GM23338 (cell line): ENCODE measurements at regions not wholly inside any gene's neighbourhood (a gene's known extent, or its start where the extent isn't known, plus 50 kb on each side); places are given as distances from the start of the nearest gene placed in this dataset.

Source experiments
- ATAC-seq: fragments of 200-7000 bp; cut with Tn5 transposase; 3 replicates; pipeline ENCODE4 v1.9.1; 2020
- DNase-seq: peaks from one replicate; pipeline ENCODE4 v3.0.0-alpha.2; 2015; ENCODE audit warnings: low spot score
- H2AFZ ChIP-seq: fragments of 200-600 bp; sonication (generic); 2 replicates; pipeline ENCODE4 v1.8.0; 2016; ENCODE audit warnings: antibody characterized with exemption, mild to moderate bottlenecking, moderate library complexity
- H3F3A ChIP-seq: fragments of 200-600 bp; sonication (generic); replicated peaks from 2 replicates; pipeline ENCODE4 v1.8.0; 2017; ENCODE audit warnings: antibody characterized with exemption, mixed run types, low read depth
- H3K27ac ChIP-seq: fragments of 200-600 bp; sonication (generic); 2 replicates; pipeline ENCODE4 v1.6.1; 2016; ENCODE audit warnings: low read depth
- H3K27me3 ChIP-seq: fragments of 200-600 bp; sonication (generic); 2 replicates; pipeline ENCODE4 v1.8.0; 2016; ENCODE audit warnings: mild to moderate bottlenecking, mixed run types, moderate library complexity; ENCODE audit not compliant: insufficient read depth
- H3K36me3 ChIP-seq: fragments of 200-600 bp; sonication (generic); 2 replicates; pipeline ENCODE4 v1.8.0; 2016; ENCODE audit warnings: mild to moderate bottlenecking; ENCODE audit not compliant: insufficient read depth
- H3K4me1 ChIP-seq: fragments of 200-600 bp; sonication (generic); 2 replicates; pipeline ENCODE4 v1.8.0; 2016; ENCODE audit warnings: mild to moderate bottlenecking, moderate library complexity; ENCODE audit not compliant: insufficient read depth
- H3K4me2 ChIP-seq: fragments of 200-600 bp; sonication (generic); 2 replicates; pipeline ENCODE4 v1.7.1; 2017; ENCODE audit warnings: mixed run types
- H3K4me3 ChIP-seq: fragments of 200-600 bp; sonication (generic); 2 replicates; pipeline ENCODE4 v1.6.1; 2016; ENCODE audit warnings: mixed run types
- H3K79me2 ChIP-seq: fragments of 200-600 bp; sonication (generic); replicated peaks from 2 replicates; pipeline ENCODE4 v1.8.0; 2017; ENCODE audit warnings: mild to moderate bottlenecking; ENCODE audit not compliant: insufficient read depth
- H3K9me2 ChIP-seq: fragments of 200-600 bp; sonication (generic); 2 replicates; pipeline ENCODE4 v1.8.0; 2017; ENCODE audit not compliant: insufficient read depth
- H4K20me1 ChIP-seq: fragments of 200-600 bp; sonication (generic); replicated peaks from 2 replicates; pipeline ENCODE4 v1.8.0; 2017; ENCODE audit warnings: mild to moderate bottlenecking; ENCODE audit not compliant: insufficient read depth
- H3K27ac Mint-ChIP-seq: 2 replicates; pipeline ENCODE4 v1.8.0; 2020; ENCODE audit warnings: inconsistent platforms, mild to moderate bottlenecking, moderate library complexity, mixed read lengths
- H3K27me3 Mint-ChIP-seq: 3 replicates; pipeline ENCODE4 v1.8.0; 2022; ENCODE audit warnings: low read depth, mild to moderate bottlenecking, moderate library complexity, mixed read lengths, inconsistent platforms; ENCODE audit not compliant: insufficient read depth, poor library complexity
- H3K36me3 Mint-ChIP-seq: 3 replicates; pipeline ENCODE4 v1.8.0; 2021; ENCODE audit warnings: low read depth, mild to moderate bottlenecking, inconsistent platforms, moderate library complexity, mixed read lengths
- H3K4me1 Mint-ChIP-seq: 3 replicates; pipeline ENCODE4 v1.8.0; 2020; ENCODE audit warnings: mild to moderate bottlenecking, inconsistent platforms, mixed read lengths
- H3K4me3 Mint-ChIP-seq: 3 replicates; pipeline ENCODE4 v1.8.0; 2021; ENCODE audit warnings: moderate library complexity, mild to moderate bottlenecking, inconsistent platforms, mixed read lengths
- H3K9me3 Mint-ChIP-seq: 3 replicates; pipeline ENCODE4 v1.8.0; 2020; ENCODE audit warnings: moderate library complexity, mild to moderate bottlenecking, inconsistent platforms, mixed read lengths
- CTCF ChIP-seq, 2 experiments: fragments of 200-600 bp in 1 of 2; sonication (generic) in 1 of 2; conservative IDR thresholded peaks; 2 replicates each; pipeline versions ENCODE4 v1.5.1 to v1.6.1; 2016 to 2017; ENCODE audit warnings: antibody characterized with exemption in 2 of 2, low read depth in 2 of 2, mild to moderate bottlenecking in 2 of 2, moderate library complexity in 1 of 2
- ETS1 ChIP-seq: IDR thresholded peaks from 2 replicates; pipeline ENCODE4 v1.6.1; 2016; ENCODE audit warnings: antibody characterized with exemption
- EZH2 ChIP-seq: fragments of 200-600 bp; sonication (generic); IDR thresholded peaks from one replicate; pipeline ENCODE4 v1.8.0; 2017; ENCODE audit warnings: antibody characterized with exemption, mild to moderate bottlenecking, low read depth; ENCODE audit not compliant: unreplicated experiment
- JUNB ChIP-seq: IDR thresholded peaks from one replicate; pipeline ENCODE4 v1.6.1; 2016; ENCODE audit warnings: antibody characterized with exemption; ENCODE audit not compliant: unreplicated experiment
- NANOG ChIP-seq: IDR thresholded peaks from 2 replicates; pipeline ENCODE4 v1.6.1; 2016; ENCODE audit warnings: antibody characterized with exemption, borderline replicate concordance
- POLR2AphosphoS5 ChIP-seq: IDR thresholded peaks from 2 replicates; pipeline ENCODE4 v1.6.1; 2016; ENCODE audit warnings: antibody characterized with exemption, low read depth
- STAT1 ChIP-seq: IDR thresholded peaks from one replicate; pipeline ENCODE4 v1.6.1; 2016; ENCODE audit warnings: antibody characterized with exemption; ENCODE audit not compliant: unreplicated experiment
- ZNF114 ChIP-seq: fragments of 250-450 bp; sonication (Bioruptor Pico); IDR thresholded peaks from 2 replicates; pipeline ENCODE4 v1.5.0; 2020; ENCODE audit warnings: mild to moderate bottlenecking, moderate library complexity
- ZNF331 ChIP-seq: fragments of 250-450 bp; sonication (Bioruptor Pico); IDR thresholded peaks from 2 replicates; pipeline ENCODE4 v1.5.0; 2020; ENCODE audit warnings: low read depth, mild to moderate bottlenecking, moderate library complexity

- no peak for TF ChIP-seq ETS1
Measured at GRCh38 chr6:132907231-132907630, 92.9 kb downstream of the RPS12 start (continued).

- Mint-ChIP-seq H3K36me3 (no peaks in the 10 kb centered on the region), H3K9me3 (no peaks in the 10 kb centered on the region; the same call in 2 of the 3 replicates), H3K27me3 (no peaks in the 10 kb centered on the region), H3K27ac (no peak overlapping the region), H3K4me1 (no peaks in the 10 kb centered on the region), H3K4me3 (no peak overlapping the region)
- TF ChIP-seq POLR2AphosphoS5 (no peak), JUNB (no peak), ETS1 (no peak), ZNF114 (no peak)
- no peaks in the 10 kb centered on the region for H3K9me2 ChIP-seq
- H4K20me1 ChIP-seq, result no peaks in the 10 kb centered on the region
- no peak overlapping the region for H3K4me2 ChIP-seq
- no peak for ATAC-seq
- no peaks in the 10 kb centered on the region for H3K36me3 ChIP-seq
- DNase-seq, result no peak
- H3K4me1 ChIP-seq, result no peaks in the 10 kb centered on the region
- no peaks in the 10 kb centered on the region for H3K27me3 ChIP-seq
- no peak overlapping the region for H3K27ac ChIP-seq
- H3K4me3 ChIP-seq, result no peak overlapping the region
- H2AFZ ChIP-seq, result no peak overlapping the region
- no peaks in the 10 kb centered on the region for H3F3A ChIP-seq
- H3K79me2 ChIP-seq, result no peaks in the 10 kb centered on the region
Measured at GRCh38 chr6:132907914-132908313, 93.5 kb downstream of the RPS12 start.

GRCh38 chr6:132909742-132910141 is 95.4 kb downstream of the RPS12 start:
- no peak for DNase-seq
- Histone ChIP-seq H4K20me1 (no peaks in the 10 kb centered on the region), H3F3A (no peaks in the 10 kb centered on the region), H2AFZ (no peak overlapping the region), H3K27me3 (no peaks in the 10 kb centered on the region), H3K36me3 (no peaks in the 10 kb centered on the region), H3K27ac (no peak overlapping the region), H3K4me2 (no peak overlapping the region), H3K4me1 (no peaks in the 10 kb centered on the region), H3K4me3 (no peak overlapping the region), H3K79me2 (no peaks in the 10 kb centered on the region), H3K9me2 (no peaks in the 10 kb centered on the region)
- no peak for ATAC-seq
- Mint-ChIP-seq H3K9me3 (no peaks in the 10 kb centered on the region), H3K27ac (no peak overlapping the region), H3K27me3 (no peaks in the 10 kb centered on the region), H3K4me1 (no peaks in the 10 kb centered on the region), H3K4me3 (no peak overlapping the region), H3K36me3 (no peaks in the 10 kb centered on the region)
- TF ChIP-seq ZNF331 (no peak), CTCF (conservative IDR thresholded peaks at IDR 0.05; ENCODE audit: low read depth in 2 of 2) (no peak), NANOG (no peak), JUNB (no peak), EZH2 (no peak), STAT1 (no peak), ETS1 (no peak)
